HG03520 (cell line): ENCODE measurements at regions not wholly inside any gene's neighbourhood (a gene's known extent, or its start where the extent isn't known, plus 50 kb on each side); places are given as distances from the start of the nearest gene placed in this dataset.
"Not testable (repeated sequence)": the region's sequence is repeated elsewhere in the genome, so short reads cannot be mapped to it uniquely, and the experiment has no call there.

Source experiments
- ATAC-seq: cut with Tn5 transposase; IDR thresholded peaks from one replicate; pipeline ENCODE4 v1.9.1; 2021; ENCODE audit warnings: mild to moderate bottlenecking, moderate library complexity; ENCODE audit not compliant: unreplicated experiment

DNA sequence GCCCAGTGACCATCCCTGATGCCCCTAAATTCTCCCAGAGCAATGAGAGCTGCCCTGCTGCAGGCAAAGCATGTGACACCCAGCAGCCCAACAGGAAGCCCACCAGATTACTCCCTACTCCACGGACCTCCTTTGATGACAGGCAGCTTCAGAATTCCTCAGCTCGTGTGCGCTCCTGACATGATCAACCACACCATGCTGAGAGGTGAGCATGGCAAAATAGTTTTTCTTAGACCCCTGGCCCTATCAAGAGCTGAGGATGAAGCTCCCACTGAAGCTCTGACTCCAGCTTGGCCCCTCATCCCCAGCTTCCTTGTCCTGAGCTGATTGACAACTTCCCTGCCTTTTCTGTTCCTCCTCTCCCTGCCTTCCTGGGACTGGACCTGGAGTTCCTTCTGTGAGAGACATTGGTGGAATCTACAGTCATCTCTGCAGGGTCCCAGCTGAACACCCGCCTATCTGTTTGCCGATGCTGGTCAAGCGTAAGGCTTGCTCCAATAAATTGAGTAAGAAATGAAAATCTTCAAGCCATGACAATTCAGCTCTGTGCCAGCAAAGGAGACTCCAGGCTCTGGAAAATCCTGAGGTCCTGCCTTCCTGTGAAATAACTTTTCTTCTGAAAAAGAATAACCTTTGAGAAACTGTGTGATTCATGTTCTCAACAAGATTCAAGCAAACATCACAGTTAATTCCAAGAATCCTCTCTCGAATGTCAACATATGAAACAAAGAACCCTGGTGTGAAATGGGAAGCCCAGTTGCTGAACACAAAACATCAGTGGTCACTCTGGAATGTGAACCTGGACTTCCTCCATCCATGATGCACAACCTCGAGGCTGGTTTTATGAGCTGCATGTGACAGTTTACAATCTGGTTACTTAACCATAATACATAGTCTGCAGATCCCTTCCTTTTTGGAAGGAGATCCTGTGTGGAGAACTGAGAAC, 201.1 kb downstream of the SPP2 start:
- no peak for ATAC-seq

DNA sequence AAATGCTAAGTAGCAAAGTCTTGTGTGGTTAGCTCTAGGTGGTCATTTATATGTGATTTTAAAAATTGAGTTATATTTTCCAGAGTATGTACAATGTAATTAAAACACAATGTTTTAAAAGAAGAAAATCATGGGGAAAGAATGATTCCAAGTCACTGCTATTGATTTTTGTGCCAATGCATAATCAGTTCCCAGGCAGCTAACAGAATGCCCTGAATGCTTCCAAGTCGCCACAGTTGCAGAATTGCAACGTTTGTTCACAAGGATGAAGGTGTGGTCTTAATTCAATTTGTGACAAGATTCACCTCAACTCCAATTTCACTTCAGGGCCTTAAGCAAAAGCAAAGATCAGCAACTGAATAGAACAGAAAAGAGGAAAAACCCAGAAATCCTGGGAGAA, 200.4 kb downstream of the SPP2 start:
- no peak for ATAC-seq

DNA sequence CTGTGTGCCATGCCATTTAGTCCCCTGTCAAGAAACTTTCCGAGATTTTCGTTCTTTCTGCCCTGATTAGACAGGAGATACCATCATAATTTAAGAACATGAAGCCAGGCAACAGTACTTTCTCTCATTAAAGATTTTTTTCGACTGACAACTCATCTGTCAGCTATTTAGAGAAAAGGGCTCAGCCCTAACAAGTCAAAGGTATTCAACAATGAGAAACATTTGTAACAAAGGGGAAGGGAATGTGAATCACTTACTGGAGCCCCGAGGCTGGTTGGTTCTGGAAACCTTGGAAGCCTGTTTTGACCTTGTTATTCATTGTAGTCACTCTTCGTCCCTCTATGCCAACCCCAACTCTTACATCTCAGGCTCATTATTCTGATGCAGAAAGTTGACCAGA, 199.4 kb downstream of the SPP2 start:
- ATAC-seq, result no peak

GRCh38 chr2:234249034-234249735, 198.7 kb downstream of the SPP2 start:
- no peak for ATAC-seq

GRCh38 chr2:234248213-234248710, 197.8 kb downstream of the SPP2 start:
- ATAC-seq, result not testable (repeated sequence)

GRCh38 chr2:234247453-234248180, 197.1 kb downstream of the SPP2 start:
- no peak for ATAC-seq

- ATAC-seq, result no peak
Observed at GRCh38 chr2:234245945-234246344, 195.4 kb downstream of the SPP2 start.

DNA sequence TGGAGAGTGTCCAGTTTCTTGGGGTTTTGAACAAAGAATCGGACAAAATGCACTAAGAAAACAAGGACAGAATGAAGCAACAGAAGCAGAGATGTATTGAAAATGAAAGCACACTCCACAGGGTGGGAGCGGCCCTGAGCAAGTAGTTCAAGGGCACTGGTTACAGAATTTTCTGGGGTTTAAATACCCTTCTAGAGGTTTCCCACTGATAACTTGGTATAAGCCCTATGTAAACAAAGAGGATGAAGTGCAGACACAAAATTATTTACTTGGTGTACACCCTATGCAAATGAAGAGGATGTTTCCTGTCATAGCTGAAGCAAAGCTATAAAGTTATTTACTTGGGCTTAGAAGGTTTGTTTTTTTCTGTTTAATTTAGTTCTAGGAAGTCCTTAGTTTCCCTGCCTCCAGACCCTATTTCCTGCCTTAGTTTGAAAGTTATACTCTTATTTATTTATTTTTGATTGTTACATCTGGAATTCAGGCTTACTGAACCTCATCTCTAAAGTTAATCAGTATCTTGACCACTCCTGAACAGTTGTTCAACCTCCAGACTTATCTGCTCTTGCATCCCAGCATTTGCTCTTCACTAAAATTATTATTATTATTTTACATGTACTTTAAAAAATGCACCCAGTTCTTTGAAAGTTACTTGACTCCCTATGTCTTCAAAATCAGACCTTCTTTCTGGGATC, 193.5 kb downstream of the SPP2 start:
- no peak for ATAC-seq

DNA sequence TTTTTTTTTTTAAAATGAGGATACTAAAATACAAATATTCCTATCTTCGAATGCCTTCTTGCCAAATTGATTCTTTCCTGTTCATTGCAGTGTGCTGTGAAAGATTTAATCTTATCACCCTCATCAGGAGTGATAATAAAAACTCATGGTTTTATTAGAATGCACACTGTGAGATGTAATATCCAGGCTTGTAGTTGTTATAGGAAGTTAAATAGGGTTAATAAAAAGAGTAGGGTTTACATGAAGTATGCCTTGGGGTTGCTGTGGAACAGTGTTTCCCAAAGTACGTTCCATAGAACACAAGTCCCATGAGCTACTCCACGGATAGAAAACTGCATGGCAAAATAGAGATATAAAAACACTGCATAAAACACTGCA, 191.9 kb downstream of the SPP2 start:
- no peak for ATAC-seq

DNA sequence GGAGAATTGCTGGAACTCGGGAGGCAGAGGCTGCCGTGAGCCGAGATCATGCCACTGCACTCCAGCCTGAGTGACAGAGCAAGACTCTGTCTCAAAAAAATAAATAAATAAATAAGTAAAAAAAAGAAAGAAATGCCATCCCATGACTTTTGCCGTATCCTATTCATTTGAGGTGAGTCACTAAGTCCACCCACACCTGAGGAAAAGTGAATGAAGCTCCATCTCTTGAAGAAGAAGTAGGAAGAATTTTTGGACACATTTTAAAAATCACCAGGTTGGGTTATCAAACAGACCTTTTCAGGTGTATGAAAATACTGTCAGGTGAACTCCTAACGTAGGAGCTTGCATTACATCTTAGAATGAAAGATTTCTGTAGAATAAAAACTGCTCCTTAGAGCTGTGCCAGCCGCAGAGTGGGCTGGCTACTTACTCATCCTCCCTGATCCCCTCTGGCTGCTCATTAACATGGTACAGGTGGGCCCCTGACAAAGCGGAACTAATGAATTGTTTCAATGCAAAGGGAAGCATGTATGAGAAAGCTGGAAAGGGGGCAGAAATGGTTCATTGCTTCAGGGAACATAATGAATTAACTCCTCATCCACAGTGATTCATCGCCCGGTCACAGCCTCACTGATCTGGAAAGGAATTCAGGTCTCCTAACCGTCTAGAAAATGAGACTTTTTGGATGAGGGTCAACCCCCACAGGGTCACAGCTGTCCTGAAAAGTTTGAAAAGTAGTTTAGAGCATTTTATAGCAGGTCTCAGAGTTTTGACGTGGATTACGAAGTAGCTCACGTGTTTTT, 191.4 kb downstream of the SPP2 start:
- no peak for ATAC-seq

GRCh38 chr2:234240917-234241316, 190.4 kb downstream of the SPP2 start:
- ATAC-seq, result no peak

DNA sequence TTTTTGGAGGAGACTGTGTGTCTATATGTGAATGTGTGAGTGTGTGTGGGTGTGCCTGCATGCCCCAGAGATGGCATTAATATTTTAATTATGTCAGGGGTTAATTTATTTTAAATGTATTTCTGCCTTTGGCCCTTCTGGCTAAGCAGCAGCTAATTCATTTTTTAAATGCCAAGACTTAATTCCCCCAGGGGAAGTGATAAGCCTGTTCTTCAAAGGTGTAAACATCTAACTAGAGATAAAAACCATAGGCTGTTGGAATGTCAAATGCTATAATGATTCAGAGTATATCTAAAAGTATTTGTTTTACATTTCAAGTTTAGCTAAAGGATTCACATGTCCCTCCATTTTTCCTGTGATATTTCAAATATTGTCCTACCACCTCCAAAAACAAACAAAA, 184.7 kb downstream of the SPP2 start:
- no peak for ATAC-seq

DNA sequence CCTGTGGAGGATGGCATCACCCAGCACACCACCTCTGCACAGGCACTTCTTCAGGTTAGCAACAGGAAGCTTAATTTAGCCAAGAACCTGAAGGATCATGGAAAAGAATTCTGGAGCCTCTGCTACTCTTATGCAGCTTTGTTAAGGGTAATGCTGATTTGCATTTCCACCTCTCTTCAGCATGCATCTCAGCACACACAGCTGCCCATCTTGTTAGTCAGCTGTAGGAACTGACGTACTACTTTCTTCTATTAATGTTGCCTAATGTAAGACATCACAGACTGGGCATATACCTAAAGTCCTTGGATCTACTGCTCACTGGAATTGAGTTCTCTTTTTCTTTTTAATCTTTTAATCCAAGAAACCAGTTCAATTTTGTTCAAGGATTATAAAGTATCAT, 181.0 kb downstream of the SPP2 start:
- ATAC-seq, result no peak

DNA sequence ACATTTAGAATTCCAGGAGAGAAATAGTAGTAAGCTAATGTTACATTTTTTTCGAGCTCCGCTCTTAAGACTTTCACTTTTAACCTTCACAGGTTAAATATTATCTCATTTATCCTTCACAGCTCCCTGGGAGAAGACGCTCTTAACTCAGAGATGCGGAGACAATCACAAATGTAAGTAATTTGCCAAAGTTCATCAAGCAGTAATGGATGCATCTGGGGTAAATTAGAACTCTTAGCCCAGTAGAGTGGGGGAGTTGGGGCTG, 168.5 kb downstream of the SPP2 start:
- ATAC-seq, result no peak

DNA sequence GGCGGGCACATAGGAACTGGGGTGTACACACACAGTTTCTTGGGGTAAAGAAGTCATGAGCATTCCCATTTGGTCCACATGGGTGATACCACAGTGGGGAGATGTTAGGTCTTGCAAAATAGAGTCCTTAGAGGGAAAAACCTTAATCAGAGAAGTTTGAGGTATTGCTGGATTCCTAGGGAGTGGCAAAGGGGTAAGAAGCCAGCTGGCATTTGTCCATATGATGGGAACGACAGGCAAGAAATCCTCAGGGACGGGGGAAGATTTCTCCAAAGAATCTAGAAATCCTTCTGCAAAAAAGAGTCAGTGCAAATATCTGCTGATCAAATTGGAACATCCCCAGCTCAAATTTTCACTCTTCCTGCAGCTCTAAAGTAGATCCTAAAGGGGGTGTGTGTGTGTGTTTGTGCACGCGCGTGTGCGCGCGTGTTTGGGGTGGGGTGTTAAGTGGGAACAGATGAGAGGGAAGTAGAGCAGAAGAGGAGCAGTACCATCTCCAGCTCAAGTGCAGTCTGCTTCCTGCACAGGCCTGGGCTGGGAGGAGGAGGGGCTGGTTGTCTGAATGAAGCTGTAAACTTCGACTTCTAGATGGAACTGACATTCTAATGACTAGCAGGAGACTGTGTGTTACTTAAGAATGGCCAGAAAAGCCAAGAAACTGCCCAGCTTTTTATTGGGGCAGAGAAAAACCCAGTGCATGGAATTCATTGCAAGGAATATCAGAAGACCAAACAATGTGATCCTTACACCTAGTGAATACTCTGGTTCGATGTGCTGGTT, 168.0 kb downstream of the SPP2 start:
- no peak for ATAC-seq

- no peak for ATAC-seq
Observed at GRCh38 chr2:234212534-234212933, 162.0 kb downstream of the SPP2 start.

GRCh38 chr2:234211797-234212196, 161.3 kb downstream of the SPP2 start:
- no peak for ATAC-seq

DNA sequence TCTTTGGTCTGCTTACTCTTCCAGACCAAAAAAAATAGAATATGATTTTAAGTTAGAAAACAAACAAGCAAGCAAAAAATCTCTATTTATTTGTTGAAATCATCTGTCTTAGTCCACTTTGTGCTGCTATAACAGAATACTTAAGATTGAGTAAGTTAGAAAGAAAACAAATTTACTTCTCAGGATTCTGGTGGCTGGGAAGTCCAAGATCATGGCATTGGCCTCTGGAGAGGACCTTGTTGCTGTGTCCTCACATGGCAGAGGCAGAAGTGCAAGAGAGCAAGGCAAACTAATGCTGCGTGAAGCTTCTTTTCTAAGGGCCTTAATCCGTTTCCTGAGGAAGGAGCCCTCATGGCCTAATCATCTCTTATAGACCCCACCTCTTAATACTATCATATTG, 156.2 kb downstream of the SPP2 start:
- ATAC-seq, result no peak

- no peak for ATAC-seq
Observed at GRCh38 chr2:234204480-234204879, 154.0 kb downstream of the SPP2 start.
